ENCODE measurements at regions not wholly inside any gene's neighbourhood (a gene's known extent, or its start where the extent isn't known, plus 50 kb on each side); places are given as distances from the start of the nearest gene placed in this dataset.
"Not testable (repeated sequence)": the region's sequence is repeated elsewhere in the genome, so short reads cannot be mapped to it uniquely, and the experiment has no call there.

GRCh38 chr17:21510686-21511362 is 134.7 kb downstream of the KCNJ12 start:
- Mint-ChIP-seq H3K27me3 (peaks cover 31% of the 10 kb centered on the region), H3K4me1 (ENCODE audit: low read depth) (peaks cover 11% of the 10 kb centered on the region), H3K4me3 (peak overlapping the region; percentile 73), H3K36me3 (ENCODE audit: low read depth) (no peaks in the 10 kb centered on the region), H3K9me3 (no peaks in the 10 kb centered on the region), H3K27ac (peak overlapping the region; percentile 14)

GRCh38 chr17:21511363-21512195 is 135.4 kb downstream of the KCNJ12 start:
- H3K4me1 Mint-ChIP-seq (ENCODE audit: low read depth): peaks cover 11% of the 10 kb centered on the region
- no peak overlapping the region for H3K27ac Mint-ChIP-seq
- no peaks in the 10 kb centered on the region for H3K9me3 Mint-ChIP-seq
- H3K4me3 Mint-ChIP-seq: peak overlapping the region; percentile 73
- H3K27me3 Mint-ChIP-seq: peaks cover 35% of the 10 kb centered on the region
- no peaks in the 10 kb centered on the region for H3K36me3 Mint-ChIP-seq (ENCODE audit: low read depth)

- Mint-ChIP-seq H3K4me1 (ENCODE audit: low read depth) (peaks cover 11% of the 10 kb centered on the region), H3K36me3 (ENCODE audit: low read depth) (no peaks in the 10 kb centered on the region), H3K27me3 (peaks cover 35% of the 10 kb centered on the region), H3K9me3 (no peaks in the 10 kb centered on the region), H3K4me3 (no peak overlapping the region), H3K27ac (no peak overlapping the region)
These were observed 136.3 kb downstream of the KCNJ12 start for GRCh38 chr17:21512307-21513011.

GRCh38 chr17:21513012-21513570 is 136.9 kb downstream of the KCNJ12 start:
- Mint-ChIP-seq H3K4me1 (ENCODE audit: low read depth) (peaks cover 11% of the 10 kb centered on the region), H3K27ac (no peak overlapping the region), H3K4me3 (no peak overlapping the region), H3K27me3 (peaks cover 35% of the 10 kb centered on the region), H3K36me3 (ENCODE audit: low read depth) (no peaks in the 10 kb centered on the region), H3K9me3 (no peaks in the 10 kb centered on the region)

GRCh38 chr17:21514567-21514966 is 138.4 kb downstream of the KCNJ12 start:
- Mint-ChIP-seq H3K4me1 (ENCODE audit: low read depth) (peaks cover 11% of the 10 kb centered on the region), H3K27me3 (peaks cover 28% of the 10 kb centered on the region)
- H3K27ac Mint-ChIP-seq; H3K9me3 Mint-ChIP-seq; H3K4me3 Mint-ChIP-seq; H3K36me3 Mint-ChIP-seq (ENCODE audit: low read depth): not testable (repeated sequence)

GRCh38 chr17:21517538-21518293 is 141.6 kb downstream of the KCNJ12 start:
- H3K27me3 Mint-ChIP-seq: peaks cover 14% of the 10 kb centered on the region

GRCh38 chr17:21522755-21523336 is 146.7 kb downstream of the KCNJ12 start:
- H3K27me3 Mint-ChIP-seq: peaks cover 8% of the 10 kb centered on the region
- no peak overlapping the region for H3K27ac Mint-ChIP-seq
- H3K4me3 Mint-ChIP-seq: no peak overlapping the region
- no peaks in the 10 kb centered on the region for H3K36me3 Mint-ChIP-seq (ENCODE audit: low read depth)
- no peaks in the 10 kb centered on the region for H3K4me1 Mint-ChIP-seq (ENCODE audit: low read depth)
- no peaks in the 10 kb centered on the region for H3K9me3 Mint-ChIP-seq

More at GRCh38 chr17:21517538-21518293, 141.6 kb downstream of the KCNJ12 start:
- Mint-ChIP-seq H3K9me3 (no peaks in the 10 kb centered on the region), H3K27ac (no peak overlapping the region), H3K4me1 (ENCODE audit: low read depth) (no peaks in the 10 kb centered on the region), H3K36me3 (ENCODE audit: low read depth) (no peaks in the 10 kb centered on the region), H3K4me3 (no peak overlapping the region)

- Mint-ChIP-seq H3K4me3 (no peak overlapping the region), H3K36me3 (ENCODE audit: low read depth) (no peaks in the 10 kb centered on the region), H3K4me1 (ENCODE audit: low read depth) (no peaks in the 10 kb centered on the region), H3K27ac (no peak overlapping the region), H3K27me3 (peaks cover 8% of the 10 kb centered on the region), H3K9me3 (no peaks in the 10 kb centered on the region)
These were observed 147.5 kb downstream of the KCNJ12 start for GRCh38 chr17:21523497-21524210.

- Mint-ChIP-seq H3K9me3 (no peaks in the 10 kb centered on the region), H3K27ac (no peak overlapping the region), H3K4me1 (ENCODE audit: low read depth) (no peaks in the 10 kb centered on the region), H3K27me3 (peaks cover 8% of the 10 kb centered on the region), H3K36me3 (ENCODE audit: low read depth) (no peaks in the 10 kb centered on the region), H3K4me3 (no peak overlapping the region)
These were observed 148.0 kb downstream of the KCNJ12 start for GRCh38 chr17:21524211-21524591.

GRCh38 chr17:21525464-21526130 is 149.4 kb downstream of the KCNJ12 start:
- H3K4me1 Mint-ChIP-seq (ENCODE audit: low read depth): no peaks in the 10 kb centered on the region
- H3K27ac Mint-ChIP-seq: no peak overlapping the region
- no peaks in the 10 kb centered on the region for H3K9me3 Mint-ChIP-seq
- no peaks in the 10 kb centered on the region for H3K36me3 Mint-ChIP-seq (ENCODE audit: low read depth)
- no peak overlapping the region for H3K4me3 Mint-ChIP-seq
- H3K27me3 Mint-ChIP-seq: peaks cover 8% of the 10 kb centered on the region

- Mint-ChIP-seq H3K4me3 (no peak overlapping the region), H3K27ac (no peak overlapping the region), H3K4me1 (ENCODE audit: low read depth) (peaks cover 6% of the 10 kb centered on the region), H3K9me3 (no peaks in the 10 kb centered on the region), H3K27me3 (peaks cover 4% of the 10 kb centered on the region), H3K36me3 (ENCODE audit: low read depth) (peaks cover 21% of the 10 kb centered on the region)
These were observed 152.0 kb downstream of the KCNJ12 start for GRCh38 chr17:21528031-21528695.

- H3K27me3 Mint-ChIP-seq: no peaks in the 10 kb centered on the region
- no peak overlapping the region for H3K4me3 Mint-ChIP-seq
- H3K27ac Mint-ChIP-seq: no peak overlapping the region
- H3K36me3 Mint-ChIP-seq (ENCODE audit: low read depth): peaks cover 34% of the 10 kb centered on the region
- peaks cover 11% of the 10 kb centered on the region for H3K4me1 Mint-ChIP-seq (ENCODE audit: low read depth)
- H3K9me3 Mint-ChIP-seq: no peaks in the 10 kb centered on the region
These were observed 154.2 kb downstream of the KCNJ12 start for GRCh38 chr17:21530311-21530710.

- Mint-ChIP-seq H3K9me3 (no peaks in the 10 kb centered on the region), H3K4me1 (ENCODE audit: low read depth) (peaks cover 11% of the 10 kb centered on the region), H3K36me3 (ENCODE audit: low read depth) (peaks cover 39% of the 10 kb centered on the region), H3K4me3 (no peak overlapping the region), H3K27ac (no peak overlapping the region), H3K27me3 (no peaks in the 10 kb centered on the region)
These were observed 154.7 kb downstream of the KCNJ12 start for GRCh38 chr17:21530841-21531240.
